NCI-H2227 (cell line): ENCODE measurements at regions not wholly inside any gene's neighbourhood (a gene's known extent, or its start where the extent isn't known, plus 50 kb on each side); places are given as distances from the start of the nearest gene placed in this dataset.
A peak's percentile ranks its signal among the peaks of the same experiment; 100 is the strongest.

Experiments used
- DNase-seq: peaks from one replicate; lab custom pipeline; 2025; ENCODE audit not compliant: unreplicated experiment; lab: John Stamatoyannopoulos, UW

GRCh38 chr10:81009296-81009695 is 471.6 kb downstream of the SH2D4B start:
- no peak for DNase-seq

GRCh38 chr10:81013771-81014170 is 476.1 kb downstream of the SH2D4B start:
- DNase-seq: no peak

- DNase-seq: peak; percentile 5
Observed at GRCh38 chr10:81019029-81019890, 481.6 kb downstream of the SH2D4B start.

- no peak for DNase-seq
Observed at GRCh38 chr10:81021428-81022129, 483.9 kb downstream of the SH2D4B start.

- DNase-seq: no peak
Observed at GRCh38 chr10:81026591-81026990, 488.9 kb downstream of the SH2D4B start.

- DNase-seq: no peak
Observed at GRCh38 chr10:81027223-81027622, 489.5 kb downstream of the SH2D4B start.

GRCh38 chr10:81027706-81028105 is 490.0 kb downstream of the SH2D4B start:
- DNase-seq: no peak

GRCh38 chr10:81031774-81032173 is 494.1 kb downstream of the SH2D4B start:
- DNase-seq: no peak

- DNase-seq: no peak
Observed at GRCh38 chr10:81034383-81034782, 496.7 kb downstream of the SH2D4B start.

GRCh38 chr10:81036257-81036656 is 498.6 kb downstream of the SH2D4B start:
- DNase-seq: no peak

GRCh38 chr10:81040031-81040430 is 502.3 kb downstream of the SH2D4B start:
- DNase-seq: no peak

GRCh38 chr10:81040940-81041339 is 503.2 kb downstream of the SH2D4B start:
- DNase-seq: no peak

GRCh38 chr10:81042647-81043046 is 504.9 kb downstream of the SH2D4B start:
- no peak for DNase-seq

GRCh38 chr10:81065474-81065873 is 527.8 kb downstream of the SH2D4B start:
- DNase-seq: no peak

- DNase-seq: no peak
Observed at GRCh38 chr10:81068460-81068859, 530.8 kb downstream of the SH2D4B start.

GRCh38 chr10:81071087-81071796 is 533.5 kb downstream of the SH2D4B start:
- no peak for DNase-seq

GRCh38 chr10:81073155-81073554 is 535.5 kb downstream of the SH2D4B start:
- DNase-seq: no peak

- no peak for DNase-seq
Observed at GRCh38 chr10:81081887-81082620, 544.4 kb downstream of the SH2D4B start.

GRCh38 chr10:81082621-81083376 is 545.1 kb downstream of the SH2D4B start:
- DNase-seq: no peak

GRCh38 chr10:81093056-81093455 is 555.4 kb downstream of the SH2D4B start:
- DNase-seq: no peak
